GM19397 (cell line): ENCODE measurements at regions not wholly inside any gene's neighbourhood (a gene's known extent, or its start where the extent isn't known, plus 50 kb on each side); places are given as distances from the start of the nearest gene placed in this dataset.

Experiments
- ATAC-seq: cut with Tn5 transposase; IDR thresholded peaks from one replicate; pipeline ENCODE4 v1.9.1; 2021; ENCODE audit warnings: mild to moderate bottlenecking, moderate library complexity; ENCODE audit not compliant: unreplicated experiment

DNA sequence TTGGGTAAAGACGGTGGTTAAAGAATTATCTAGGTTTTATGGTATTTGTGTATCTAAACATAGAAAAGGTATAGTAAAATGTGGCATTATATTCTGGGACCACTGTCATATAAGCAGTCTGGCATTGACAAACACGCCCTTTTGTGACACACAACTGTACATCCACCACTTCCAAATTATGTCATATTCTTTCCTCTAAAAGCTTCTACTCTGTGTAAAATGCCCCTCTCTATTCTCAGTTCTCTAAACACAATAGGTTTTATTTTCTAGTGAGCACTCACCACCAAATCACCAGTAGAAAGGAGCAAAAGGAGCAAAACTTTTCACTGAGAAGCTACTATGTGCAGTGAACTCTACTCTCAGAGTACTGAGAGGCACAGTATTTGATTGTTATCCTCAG lies 88.1 kb upstream of the PIEZO2 start:
- ATAC-seq, result no peak

DNA sequence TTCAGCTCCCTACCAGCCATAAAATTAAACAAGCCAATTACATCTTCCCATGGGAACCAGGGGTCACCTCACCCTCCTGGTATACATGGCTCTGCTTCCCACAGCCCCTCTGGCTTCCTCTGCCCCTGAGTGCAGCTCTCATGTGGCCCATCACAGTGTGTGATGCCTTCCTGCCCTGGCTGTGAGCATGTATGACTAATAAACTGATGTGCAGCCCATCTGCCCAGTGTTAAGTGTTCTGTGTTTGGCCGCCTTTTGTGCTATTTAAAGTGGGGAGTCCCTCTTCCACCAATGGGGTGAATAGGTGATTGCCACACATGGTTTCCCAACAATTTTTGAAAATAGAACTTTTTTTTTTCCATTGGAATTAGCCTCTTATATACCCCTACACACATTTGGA lies 87.7 kb upstream of the PIEZO2 start:
- ATAC-seq, result no peak

DNA sequence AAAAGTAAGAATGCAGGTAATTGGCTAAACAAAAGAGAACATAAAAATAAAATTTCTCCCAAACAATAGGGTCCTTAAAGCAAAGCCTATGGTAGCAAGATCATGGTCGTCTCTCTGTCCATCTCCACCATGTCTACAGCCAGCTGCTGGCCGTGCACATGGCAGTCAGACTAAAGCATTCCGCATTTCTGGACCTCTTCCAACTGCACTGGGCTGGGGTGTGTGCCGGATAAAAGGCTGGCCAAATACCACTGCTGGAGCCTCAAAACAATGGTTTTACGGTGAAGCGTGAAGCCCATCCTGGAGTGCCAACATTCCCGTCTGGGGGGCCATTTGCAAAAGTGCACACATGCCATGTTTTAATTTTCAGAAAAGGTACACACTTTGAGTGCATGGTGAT lies 74.8 kb upstream of the PIEZO2 start:
- no peak for ATAC-seq

DNA sequence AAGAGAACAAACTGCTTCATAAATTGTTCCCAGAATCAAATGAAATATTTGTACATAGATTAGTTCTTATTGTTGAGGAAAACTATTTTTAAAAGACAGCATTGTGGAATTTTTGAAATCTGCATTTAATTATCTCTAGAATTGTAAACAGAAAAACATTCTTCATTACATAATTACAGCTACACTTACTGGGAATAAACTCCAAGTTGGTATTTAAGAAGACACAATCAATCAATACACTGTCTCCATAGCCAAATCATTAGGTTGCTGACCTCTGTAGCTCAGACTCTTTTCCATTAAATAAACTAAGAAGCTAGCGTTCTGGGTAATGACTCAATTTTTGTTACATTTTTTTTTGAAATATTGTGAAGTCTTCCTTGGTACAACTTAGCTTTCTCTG lies 70.2 kb upstream of the PIEZO2 start:
- no peak for ATAC-seq

DNA sequence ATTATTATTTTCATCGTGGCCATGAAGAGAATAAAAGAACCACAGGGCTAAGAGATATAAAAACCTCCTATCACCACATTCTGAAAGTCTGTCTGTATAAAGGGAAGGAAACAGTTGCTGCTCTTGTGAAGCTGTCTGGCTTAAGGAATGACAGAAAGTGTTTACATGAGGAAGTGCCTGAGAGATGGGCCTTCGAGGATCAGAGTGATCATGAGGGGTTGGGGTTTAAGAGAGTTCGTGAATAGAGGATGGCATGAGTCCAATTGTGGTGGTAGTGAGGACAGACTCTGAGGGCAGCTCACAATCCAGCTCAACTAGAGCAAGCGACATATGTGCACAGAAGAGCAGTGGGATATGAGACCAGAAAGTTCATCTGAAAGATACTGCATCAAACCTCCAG lies 65.8 kb upstream of the PIEZO2 start:
- ATAC-seq, result no peak

DNA sequence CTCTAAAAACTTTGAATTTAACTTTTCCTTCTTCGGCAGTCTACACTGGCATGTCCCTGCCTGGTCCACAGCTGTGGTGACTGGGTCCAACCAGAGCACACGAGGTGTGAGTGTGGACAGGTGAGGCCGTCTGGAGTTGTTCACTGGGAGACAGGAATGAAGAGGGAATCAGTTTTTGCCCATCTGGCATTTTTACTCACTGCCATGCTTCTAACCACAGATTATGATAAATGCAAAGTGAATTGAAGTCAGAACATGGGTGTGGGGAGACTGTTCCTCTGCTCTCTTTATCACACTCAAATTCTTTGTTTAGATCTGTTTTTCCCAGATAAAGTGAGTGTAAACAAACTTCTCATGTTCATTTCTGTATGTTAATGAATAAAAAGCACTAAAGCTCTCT lies 54.7 kb upstream of the PIEZO2 start:
- no peak for ATAC-seq

DNA sequence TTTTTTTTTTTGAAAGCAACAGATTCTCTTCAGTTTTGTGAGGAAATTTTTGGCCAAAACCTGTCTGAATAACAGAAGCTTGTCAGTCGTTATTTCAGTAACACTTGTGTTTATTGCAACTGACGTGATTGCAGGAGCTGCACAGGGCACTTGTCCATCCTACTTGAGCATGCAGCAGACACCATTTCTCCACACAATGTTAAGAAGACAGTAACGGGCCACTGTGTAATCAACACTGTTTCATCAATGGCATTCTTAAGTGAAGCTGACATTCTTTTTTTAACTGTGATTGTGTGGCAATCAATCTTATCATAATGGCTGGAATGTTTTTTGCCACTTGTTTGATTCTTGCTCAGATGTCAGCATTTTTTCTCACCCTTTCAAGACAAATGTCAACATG lies 50.1 kb upstream of the PIEZO2 start:
- no peak for ATAC-seq
